GM18498 (cell line): ENCODE measurements at regions not wholly inside any gene's neighbourhood (a gene's known extent, or its start where the extent isn't known, plus 50 kb on each side); places are given as distances from the start of the nearest gene placed in this dataset.

ENCODE experiments used
- ATAC-seq: cut with Tn5 transposase; IDR thresholded peaks from one replicate; pipeline ENCODE4 v1.9.1; 2021; ENCODE audit warnings: mild to moderate bottlenecking, moderate library complexity; ENCODE audit not compliant: unreplicated experiment

GRCh38 chr9:95760791-95761190 is 114.7 kb upstream of the ERCC6L2 start:
- no peak for ATAC-seq

GRCh38 chr9:95757439-95757838 is 118.1 kb upstream of the ERCC6L2 start:
- ATAC-seq, result no peak

- no peak for ATAC-seq
These were observed 118.5 kb upstream of the ERCC6L2 start for GRCh38 chr9:95756986-95757385.

GRCh38 chr9:95756101-95756500 is 119.4 kb upstream of the ERCC6L2 start:
- ATAC-seq, result no peak

GRCh38 chr9:95755421-95755730 is 120.1 kb upstream of the ERCC6L2 start:
- no peak for ATAC-seq

GRCh38 chr9:95754533-95755420 is 120.7 kb upstream of the ERCC6L2 start:
- no peak for ATAC-seq

GRCh38 chr9:95753762-95754465 is 121.6 kb upstream of the ERCC6L2 start:
- ATAC-seq, result no peak

- no peak for ATAC-seq
These were observed 123.3 kb upstream of the ERCC6L2 start for GRCh38 chr9:95752129-95752731.

- ATAC-seq, result no peak
These were observed 124.0 kb upstream of the ERCC6L2 start for GRCh38 chr9:95751520-95751790.

- ATAC-seq, result no peak
These were observed 124.6 kb upstream of the ERCC6L2 start for GRCh38 chr9:95750725-95751519.

- ATAC-seq, result no peak
These were observed 126.0 kb upstream of the ERCC6L2 start for GRCh38 chr9:95749493-95749892.

GRCh38 chr9:95746408-95747180 is 128.9 kb upstream of the ERCC6L2 start:
- ATAC-seq, result no peak

- no peak for ATAC-seq
These were observed 132.7 kb upstream of the ERCC6L2 start for GRCh38 chr9:95742821-95743220.

GRCh38 chr9:95741631-95742030 is 133.9 kb upstream of the ERCC6L2 start:
- ATAC-seq, result no peak

- ATAC-seq, result no peak
These were observed 135.1 kb upstream of the ERCC6L2 start for GRCh38 chr9:95740217-95741004.

- no peak for ATAC-seq
These were observed 137.1 kb upstream of the ERCC6L2 start for GRCh38 chr9:95738438-95738837.

GRCh38 chr9:95736891-95737522 is 138.5 kb upstream of the ERCC6L2 start:
- no peak for ATAC-seq

- no peak for ATAC-seq
These were observed 139.1 kb upstream of the ERCC6L2 start for GRCh38 chr9:95736370-95736769.

- no peak for ATAC-seq
These were observed 139.8 kb upstream of the ERCC6L2 start for GRCh38 chr9:95735701-95736100.
